Astrocyte (in vitro differentiated cells and primary cell): ENCODE measurements at regions not wholly inside any gene's neighbourhood (a gene's known extent, or its start where the extent isn't known, plus 50 kb on each side); places are given as distances from the start of the nearest gene placed in this dataset.

Experiments
- EZH2 ChIP-seq: IDR thresholded peaks from 2 replicates; pipeline ENCODE4 v1.6.1; 2012; ENCODE audit warnings: mild to moderate bottlenecking, low read length, inconsistent platforms; ENCODE audit not compliant: insufficient read depth
- TF ChIP-seq, protein P1 (sequence below): IDR thresholded peaks from 2 replicates; pipeline ENCODE4 v1.5.1; 2011; ENCODE audit warnings: low read depth, mild to moderate bottlenecking, inconsistent platforms, low read length, moderate library complexity; ENCODE audit not compliant: insufficient read depth

DNA sequence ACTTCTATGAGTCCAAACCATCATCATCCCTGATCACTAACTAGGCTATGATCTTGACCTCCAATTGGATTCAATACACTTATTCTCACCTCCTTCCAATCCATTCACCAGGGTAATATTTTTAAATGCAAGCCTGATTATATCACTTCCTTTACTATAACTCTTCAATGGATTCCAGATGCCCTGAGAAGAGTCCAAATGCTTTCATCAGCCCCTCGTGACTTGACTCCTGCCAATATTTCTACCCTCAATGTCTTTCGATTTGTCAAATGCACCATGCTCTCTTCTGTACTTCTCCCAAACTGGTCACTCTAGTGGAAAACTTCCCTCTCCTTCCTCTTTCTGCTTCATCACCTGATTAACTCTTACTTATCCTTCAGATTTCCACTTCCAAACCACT is 70.8 kb downstream of the CD164 start:
- TF ChIP-seq, protein P1, sequence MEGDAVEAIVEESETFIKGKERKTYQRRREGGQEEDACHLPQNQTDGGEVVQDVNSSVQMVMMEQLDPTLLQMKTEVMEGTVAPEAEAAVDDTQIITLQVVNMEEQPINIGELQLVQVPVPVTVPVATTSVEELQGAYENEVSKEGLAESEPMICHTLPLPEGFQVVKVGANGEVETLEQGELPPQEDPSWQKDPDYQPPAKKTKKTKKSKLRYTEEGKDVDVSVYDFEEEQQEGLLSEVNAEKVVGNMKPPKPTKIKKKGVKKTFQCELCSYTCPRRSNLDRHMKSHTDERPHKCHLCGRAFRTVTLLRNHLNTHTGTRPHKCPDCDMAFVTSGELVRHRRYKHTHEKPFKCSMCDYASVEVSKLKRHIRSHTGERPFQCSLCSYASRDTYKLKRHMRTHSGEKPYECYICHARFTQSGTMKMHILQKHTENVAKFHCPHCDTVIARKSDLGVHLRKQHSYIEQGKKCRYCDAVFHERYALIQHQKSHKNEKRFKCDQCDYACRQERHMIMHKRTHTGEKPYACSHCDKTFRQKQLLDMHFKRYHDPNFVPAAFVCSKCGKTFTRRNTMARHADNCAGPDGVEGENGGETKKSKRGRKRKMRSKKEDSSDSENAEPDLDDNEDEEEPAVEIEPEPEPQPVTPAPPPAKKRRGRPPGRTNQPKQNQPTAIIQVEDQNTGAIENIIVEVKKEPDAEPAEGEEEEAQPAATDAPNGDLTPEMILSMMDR, result no peak
- no peak for TF ChIP-seq EZH2
